GM19328 (cell line): ENCODE measurements at regions not wholly inside any gene's neighbourhood (a gene's known extent, or its start where the extent isn't known, plus 50 kb on each side); places are given as distances from the start of the nearest gene placed in this dataset.
"Not testable (repeated sequence)": the region's sequence is repeated elsewhere in the genome, so short reads cannot be mapped to it uniquely, and the experiment has no call there.

Experiments
- ATAC-seq: cut with Tn5 transposase; IDR thresholded peaks from one replicate; pipeline ENCODE4 v1.9.1; 2021; ENCODE audit warnings: mild to moderate bottlenecking, moderate library complexity; ENCODE audit not compliant: unreplicated experiment

- not testable (repeated sequence) for ATAC-seq
Measured at GRCh38 chr3:124651416-124651815, 78.8 kb upstream of the UMPS start.

DNA sequence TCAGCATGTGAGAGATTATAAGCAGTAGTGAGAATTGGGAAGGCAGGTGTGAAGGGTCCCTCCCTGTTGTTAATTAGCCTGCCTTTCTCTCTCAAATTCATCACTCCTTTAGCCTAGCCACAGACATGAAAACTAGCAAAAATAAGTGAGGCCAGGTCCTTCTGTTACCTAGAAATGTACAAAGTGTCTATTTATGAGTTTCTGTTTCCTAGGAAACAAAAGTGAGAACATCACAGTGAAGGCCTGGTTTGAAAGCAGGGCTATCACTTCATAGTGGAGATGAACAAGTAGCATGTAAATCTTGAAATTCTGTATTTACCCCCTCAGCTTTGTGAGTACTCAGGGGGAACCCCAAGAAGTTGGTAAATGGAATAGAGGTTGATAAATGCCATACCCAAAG, 78.2 kb upstream of the UMPS start:
- no peak for ATAC-seq

DNA sequence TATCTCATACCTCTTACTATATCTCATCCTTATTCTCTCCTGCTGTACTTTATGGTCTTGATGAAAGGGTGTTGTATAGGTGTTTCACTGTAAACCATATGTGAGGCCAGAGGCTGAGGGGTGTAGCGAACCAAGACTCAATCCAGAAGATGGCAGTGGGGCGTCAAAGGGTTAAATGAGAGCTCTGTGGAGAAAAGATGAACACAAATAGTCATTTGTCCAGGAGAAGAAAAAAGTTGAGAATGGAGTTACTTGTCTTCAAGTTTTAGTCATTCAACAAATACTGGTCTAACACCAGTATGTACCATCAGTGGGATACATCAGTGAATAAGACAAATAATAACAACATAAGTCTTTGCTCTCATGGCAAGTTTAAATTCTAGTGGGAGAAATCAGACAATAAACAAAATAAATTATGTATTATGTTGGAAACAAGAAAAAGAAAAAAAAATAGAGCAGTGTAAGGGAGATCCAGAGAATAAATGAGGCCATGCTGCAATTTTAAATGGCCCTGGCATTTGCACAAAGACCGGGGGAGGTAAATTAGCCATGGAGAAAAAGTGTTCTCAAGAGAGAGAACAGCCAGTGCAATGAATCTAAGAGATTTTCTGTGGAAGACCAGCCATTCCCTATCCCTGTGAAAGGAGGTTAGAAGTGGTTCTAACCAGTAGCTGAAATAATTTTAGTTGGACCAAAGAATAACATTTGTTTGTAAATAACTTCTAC, 77.0 kb upstream of the UMPS start:
- ATAC-seq: no peak

DNA sequence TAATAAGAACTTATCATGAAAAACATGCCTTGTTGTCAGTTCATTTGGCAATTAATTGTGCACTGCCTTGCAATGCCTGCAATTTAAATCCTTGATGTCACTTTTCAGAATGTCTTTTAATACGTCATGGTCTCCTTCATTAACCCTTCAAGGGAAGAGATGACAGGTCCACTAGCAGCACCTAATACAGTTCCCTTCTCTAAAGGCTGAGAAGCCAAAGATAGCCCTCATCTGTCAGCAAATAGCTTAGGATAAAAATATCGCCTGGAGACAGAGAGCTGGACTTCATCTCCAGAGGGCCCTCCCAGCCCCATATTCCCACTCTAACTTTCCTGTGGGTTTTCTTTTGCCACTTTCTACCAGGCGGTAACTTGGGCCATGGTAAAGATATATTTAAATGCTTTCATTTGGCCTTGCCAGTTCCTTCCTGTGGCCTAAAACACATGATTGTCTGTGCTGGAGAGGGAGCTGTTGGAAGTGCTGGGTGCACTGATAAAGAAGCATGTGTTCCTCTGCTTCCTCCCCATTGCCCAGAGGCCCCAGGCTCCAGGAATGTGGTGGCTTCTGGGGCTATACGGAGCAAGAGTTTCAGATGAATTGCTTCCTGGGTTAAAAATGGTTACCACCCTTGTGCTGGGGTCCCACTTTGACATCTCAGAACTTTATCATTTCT, 76.3 kb upstream of the UMPS start:
- no peak for ATAC-seq

DNA sequence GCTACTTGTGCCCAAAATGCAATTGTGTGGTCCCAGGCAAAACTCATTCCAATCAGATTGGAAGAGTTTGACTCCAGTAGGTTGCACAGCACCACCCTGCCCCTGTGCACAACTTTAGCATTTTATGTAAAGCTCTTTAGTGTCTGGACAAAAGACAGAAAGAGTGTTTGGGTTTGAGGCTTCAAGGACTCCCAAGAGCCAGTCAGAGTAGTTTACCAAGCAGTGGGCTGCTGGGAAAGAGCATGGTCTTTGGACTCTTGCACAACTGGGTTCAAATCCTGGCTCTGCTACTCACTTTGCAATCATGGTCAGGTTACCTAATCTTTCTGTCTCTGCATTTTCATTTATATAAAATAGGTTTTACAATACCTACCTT, 75.8 kb upstream of the UMPS start:
- ATAC-seq: no peak

GRCh38 chr3:124656531-124656930, 73.7 kb upstream of the UMPS start:
- ATAC-seq: no peak

DNA sequence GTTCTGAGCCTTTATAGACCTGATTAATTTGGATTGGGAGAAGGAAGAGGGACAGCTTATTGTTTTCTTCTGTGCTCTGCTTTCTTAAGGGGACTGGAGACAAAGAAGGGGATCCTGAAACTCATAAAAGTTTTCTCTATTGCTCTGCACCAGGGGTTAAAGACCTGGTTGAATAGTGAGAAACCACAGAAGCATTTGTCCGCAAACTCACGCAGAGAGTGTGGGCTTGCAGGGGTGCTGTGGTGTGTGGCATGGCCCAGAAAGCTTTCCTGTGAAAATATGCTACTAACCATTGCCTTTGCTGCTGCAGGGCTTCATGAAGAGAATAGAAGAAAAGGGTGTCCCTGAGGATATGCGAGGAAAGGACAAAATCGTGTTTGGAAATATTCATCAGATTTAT, 73.1 kb upstream of the UMPS start:
- ATAC-seq: no peak

DNA sequence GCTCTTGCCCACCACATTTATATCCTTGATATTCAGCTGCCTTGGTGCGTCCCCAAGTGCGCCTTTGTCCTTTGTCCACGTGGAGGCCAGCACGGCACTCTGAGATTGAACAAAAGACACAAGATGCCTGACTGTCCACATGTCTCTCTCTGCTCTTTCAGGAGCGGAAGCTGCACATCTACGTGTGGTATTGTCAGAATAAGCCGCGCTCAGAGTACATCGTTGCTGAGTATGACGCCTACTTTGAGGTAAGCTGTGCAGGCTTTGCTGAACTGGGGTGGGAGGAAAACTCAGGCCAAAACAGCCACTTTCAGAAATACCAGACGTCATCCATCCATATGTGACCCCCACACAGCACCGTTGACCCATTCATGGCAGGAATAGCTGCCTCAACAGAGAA, 72.0 kb upstream of the UMPS start:
- ATAC-seq: no peak

GRCh38 chr3:124659175-124659574, 71.1 kb upstream of the UMPS start:
- no peak for ATAC-seq

DNA sequence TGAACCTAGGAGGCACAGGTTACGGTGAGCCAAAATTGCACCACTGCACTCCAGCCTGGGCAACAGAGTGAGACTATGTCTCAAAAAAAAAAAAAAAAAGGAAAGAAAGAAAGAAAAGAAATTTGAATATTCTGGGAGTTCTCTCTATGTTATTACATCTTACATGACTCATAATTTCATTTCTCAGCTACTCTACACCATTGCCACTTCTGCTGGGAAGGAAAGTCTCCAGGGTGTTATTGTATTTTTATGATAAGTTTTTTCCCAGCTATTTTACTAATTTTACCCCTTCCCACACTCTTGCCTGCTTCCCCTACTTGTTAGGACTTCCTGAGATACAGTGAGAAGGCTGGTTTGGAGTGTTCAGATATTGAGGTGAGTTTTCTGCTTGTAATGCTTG, 69.7 kb upstream of the UMPS start:
- ATAC-seq: no peak

- ATAC-seq: no peak
Measured at GRCh38 chr3:124663690-124664089, 66.6 kb upstream of the UMPS start.

DNA sequence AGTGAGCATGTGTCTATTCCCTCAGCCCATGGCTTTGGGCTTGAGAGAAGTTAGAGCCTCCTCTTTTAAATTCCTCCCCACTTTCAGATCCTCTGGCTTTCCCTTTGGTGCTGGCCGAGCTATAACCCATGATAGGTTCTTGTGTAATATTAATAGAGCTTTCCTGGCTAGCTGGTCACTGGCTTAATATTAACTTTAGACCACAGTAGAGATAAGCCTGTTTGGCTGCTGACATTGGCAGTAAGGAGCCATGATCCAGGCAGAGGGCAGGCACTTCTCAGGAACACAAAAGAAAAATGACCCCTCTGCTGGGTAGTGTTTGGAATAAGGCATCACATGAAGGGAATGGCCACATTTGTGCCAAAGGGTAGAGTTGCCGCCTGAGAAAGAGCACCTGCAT, 65.4 kb upstream of the UMPS start:
- ATAC-seq: no peak

DNA sequence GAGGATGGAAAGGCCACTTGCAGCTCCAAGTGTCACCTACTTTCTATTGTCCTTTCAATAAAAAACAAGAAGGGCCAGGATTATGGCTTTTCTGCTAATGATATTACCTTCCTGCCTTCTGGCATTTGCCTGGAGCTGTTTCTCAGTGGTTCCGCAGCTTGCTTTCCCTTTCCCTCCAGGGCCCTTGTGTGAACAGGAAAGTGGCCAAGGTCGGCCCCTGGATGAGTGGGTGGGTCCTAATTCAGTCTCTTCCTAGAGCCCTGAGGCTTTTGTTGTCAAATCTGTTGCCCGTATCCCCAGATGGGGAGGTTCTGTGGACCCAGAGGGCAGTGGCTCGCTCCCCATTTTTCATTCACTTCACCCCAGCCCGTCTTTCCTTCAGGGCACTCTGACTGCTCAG, 64.2 kb upstream of the UMPS start:
- no peak for ATAC-seq

DNA sequence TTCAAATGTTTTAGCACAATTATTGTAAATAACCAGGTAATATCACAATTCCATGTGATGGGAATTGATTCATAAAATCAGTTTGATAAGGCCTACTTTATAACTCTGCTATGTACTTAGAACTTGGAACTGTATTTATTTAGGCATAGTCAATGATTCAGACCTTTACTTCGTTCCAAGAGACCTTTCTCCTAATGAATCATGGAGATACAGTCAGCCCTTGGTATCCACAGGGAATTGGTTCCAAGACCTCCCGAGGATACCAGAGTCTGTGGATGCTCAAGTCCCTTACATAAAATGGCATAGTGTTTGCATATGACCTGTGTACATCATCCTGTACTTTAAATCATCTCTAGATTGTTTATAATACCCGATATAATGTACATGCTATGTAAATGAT, 60.8 kb upstream of the UMPS start:
- ATAC-seq: no peak

DNA sequence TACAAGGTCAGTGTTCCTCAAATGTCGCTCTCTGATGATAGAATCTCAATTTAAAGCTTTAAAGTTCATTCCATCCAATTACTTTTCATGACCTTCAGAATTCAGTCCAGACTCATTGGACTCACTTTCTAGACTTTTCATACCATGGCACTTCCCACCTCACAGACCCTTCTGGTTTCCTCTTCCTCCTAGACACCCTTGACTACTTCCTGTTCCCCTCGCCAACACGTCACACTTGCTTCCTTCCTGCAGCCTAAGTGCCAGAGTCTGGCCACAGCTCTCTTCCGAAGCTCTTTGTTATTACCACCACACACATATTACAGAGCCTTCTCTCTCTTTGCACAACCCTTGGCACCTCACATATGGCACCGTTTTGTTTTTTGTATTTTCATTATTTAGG, 59.1 kb upstream of the UMPS start:
- ATAC-seq: no peak

- ATAC-seq: no peak
Measured at GRCh38 chr3:124674336-124674735, 55.9 kb upstream of the UMPS start.

GRCh38 chr3:124676236-124676635, 54.0 kb upstream of the UMPS start:
- ATAC-seq: no peak

- ATAC-seq: no peak
Measured at GRCh38 chr3:124679048-124679638, 51.1 kb upstream of the UMPS start.
